ENCODE measurements at regions not wholly inside any gene's neighbourhood (a gene's known extent, or its start where the extent isn't known, plus 50 kb on each side); places are given as distances from the start of the nearest gene placed in this dataset.

DNA sequence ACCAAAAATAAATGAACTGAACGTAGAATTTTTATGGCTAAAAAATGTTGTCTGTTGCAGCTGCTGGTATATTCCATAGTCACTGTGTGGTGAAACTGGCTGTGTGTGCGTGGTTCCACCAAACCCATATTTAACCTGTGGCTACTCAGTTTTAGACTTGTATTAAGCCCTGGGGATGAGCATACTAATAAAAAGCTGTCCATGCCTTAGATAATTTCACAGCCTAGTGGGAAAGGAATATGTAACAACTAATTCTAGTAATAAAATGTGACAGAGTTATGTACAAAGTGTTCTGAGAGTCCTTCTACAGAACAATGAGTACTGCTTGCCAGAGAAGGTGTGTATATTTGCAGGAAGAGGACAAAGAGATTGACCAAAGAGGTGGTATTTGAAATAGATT, 125.5 kb downstream of the TMTC3 start:
- no peak overlapping the region for H3K4me3 ChIP-seq (ENCODE audit: low read depth, low read length)
- TF ChIP-seq CTCF (IDR thresholded peaks at IDR 0.05; ENCODE audit: control insufficient read depth, extremely low read depth, insufficient read depth) = no peak

DNA sequence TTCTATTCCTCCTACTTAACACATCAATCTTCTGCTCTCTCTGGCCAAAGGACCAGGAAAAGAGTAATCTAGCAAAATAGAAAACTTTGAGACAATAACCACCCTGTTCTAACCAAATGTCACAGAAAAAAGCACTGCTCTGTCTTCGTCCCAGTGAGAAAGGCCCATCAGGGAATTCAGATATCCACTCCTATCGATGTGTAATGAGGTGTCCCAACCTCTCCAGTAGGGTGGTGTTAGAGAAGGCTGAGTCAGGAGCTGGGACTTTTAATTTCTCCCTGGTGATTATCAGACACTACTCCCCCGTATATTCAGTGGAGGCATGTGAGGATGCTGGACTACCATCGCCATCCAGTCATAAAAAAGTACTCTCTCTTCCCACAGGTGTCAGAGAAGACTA, 130.3 kb downstream of the TMTC3 start:
- H3K4me3 ChIP-seq (ENCODE audit: low read depth, low read length) = no peak overlapping the region
- no peak for DNase-seq (ENCODE audit: low read depth)
- no peak for TF ChIP-seq CTCF (IDR thresholded peaks at IDR 0.05; ENCODE audit: control insufficient read depth, extremely low read depth, insufficient read depth)

More for the DNA sequence above, 125.5 kb downstream of the TMTC3 start:
- DNase-seq (ENCODE audit: low read depth) = peak; percentile 73

DNA sequence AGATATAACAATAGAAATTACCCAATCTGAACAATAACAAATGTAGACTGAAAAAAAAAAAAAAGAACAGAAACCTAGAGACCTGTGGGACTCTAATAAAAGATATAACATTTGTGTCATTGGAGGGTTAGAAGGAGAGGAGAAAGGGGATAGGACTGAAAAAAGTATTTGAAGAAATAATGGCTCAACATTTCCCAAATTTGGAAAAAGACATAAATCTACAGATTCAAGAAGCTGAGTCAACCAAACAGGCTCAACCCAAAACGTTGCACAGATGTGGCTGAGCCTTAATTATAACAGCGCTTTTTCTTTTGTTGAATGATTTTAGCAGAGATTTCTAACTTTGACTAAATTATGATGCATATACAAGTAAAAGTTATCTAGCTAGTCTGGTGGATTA, 131.3 kb downstream of the TMTC3 start:
- no peak overlapping the region for H3K4me3 ChIP-seq (ENCODE audit: low read depth, low read length)
- TF ChIP-seq CTCF (IDR thresholded peaks at IDR 0.05; ENCODE audit: control insufficient read depth, extremely low read depth, insufficient read depth) = no peak
- DNase-seq (ENCODE audit: low read depth) = no peak

DNA sequence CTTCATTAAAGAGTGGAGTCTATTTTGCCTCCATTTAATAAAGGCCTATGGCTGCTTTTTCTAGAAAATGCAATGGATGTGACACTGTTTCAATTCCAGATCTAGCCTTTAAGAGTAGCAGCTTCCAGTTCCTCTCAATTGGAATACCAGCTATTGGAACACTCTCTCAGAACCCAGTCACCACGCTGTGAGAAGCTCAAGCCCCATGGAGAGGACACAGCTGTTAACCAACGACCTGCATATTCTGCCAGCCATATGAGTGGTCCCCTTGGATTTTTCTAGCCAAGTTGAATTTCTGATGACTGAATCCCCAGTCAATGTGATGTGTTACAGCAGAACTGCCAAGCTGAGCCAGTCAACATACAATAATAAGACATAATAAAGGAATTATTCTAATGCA, 131.8 kb downstream of the TMTC3 start:
- H3K4me3 ChIP-seq (ENCODE audit: low read depth, low read length) = no peak overlapping the region
- no peak for DNase-seq (ENCODE audit: low read depth)
- TF ChIP-seq CTCF (IDR thresholded peaks at IDR 0.05; ENCODE audit: control insufficient read depth, extremely low read depth, insufficient read depth) = no peak

DNA sequence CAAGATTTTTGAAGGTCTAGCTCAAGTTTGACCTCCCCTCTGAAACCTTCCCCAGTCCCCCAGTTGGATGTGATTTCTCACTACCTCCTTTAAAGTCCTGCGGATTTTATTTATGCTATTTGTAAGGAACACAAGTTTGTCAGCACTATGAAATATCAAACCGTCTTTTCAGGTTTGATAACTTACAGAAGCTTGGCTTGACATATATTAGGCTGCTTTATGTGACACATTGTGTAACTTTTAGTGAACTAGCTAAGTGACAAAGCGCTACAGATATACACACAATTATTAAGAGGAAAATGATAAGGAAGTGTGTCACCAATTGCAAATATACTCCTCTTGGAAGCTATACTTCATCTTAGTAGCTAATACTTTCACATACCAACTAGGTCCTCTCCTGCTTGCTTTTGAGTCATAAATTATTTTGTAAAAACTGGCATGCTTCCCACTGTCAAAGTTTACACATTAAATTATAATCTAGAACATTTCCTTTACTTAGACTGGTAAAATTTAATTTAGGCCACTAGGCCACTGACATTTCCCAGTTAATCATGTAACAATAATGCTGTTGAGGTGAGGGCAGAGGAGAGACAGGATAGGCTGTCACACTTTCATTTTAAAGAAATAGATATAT, 149.5 kb downstream of the TMTC3 start:
- H3K4me3 ChIP-seq (ENCODE audit: low read depth, low read length) = no peak overlapping the region
- TF ChIP-seq CTCF (IDR thresholded peaks at IDR 0.05; ENCODE audit: control insufficient read depth, extremely low read depth, insufficient read depth) = no peak
- no peak for DNase-seq (ENCODE audit: low read depth)

DNA sequence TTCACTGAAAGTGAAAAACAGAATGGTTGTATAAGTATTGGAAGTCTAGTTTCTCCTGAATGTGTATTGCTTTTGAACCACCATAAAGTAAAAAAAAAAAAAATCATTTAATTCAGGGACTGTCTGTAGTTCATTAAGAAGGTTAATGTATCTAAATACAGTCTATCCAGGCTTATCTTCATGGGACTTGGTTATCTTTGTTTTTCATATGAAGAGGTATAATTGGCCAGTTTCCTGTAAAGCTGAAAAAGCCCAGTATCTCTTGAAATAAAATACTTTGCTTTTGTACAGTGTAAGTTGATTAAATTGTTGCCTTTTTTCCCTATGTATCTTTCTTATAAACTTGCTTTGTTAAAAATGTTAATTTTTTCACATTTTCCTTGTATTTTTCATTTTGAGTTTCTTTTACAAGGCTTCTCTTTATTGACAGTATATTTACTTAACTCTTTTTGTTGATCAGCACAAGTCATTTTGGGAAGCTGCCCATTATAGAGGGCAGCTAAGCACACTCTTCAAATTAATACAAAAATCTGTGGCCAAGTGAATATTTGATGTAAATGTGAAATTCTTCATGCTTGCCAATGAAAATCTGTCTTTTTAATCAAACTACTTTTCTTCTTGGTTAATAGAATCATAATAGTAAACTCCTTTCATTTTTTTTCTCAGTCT, 156.0 kb downstream of the TMTC3 start:
- no peak for TF ChIP-seq CTCF (IDR thresholded peaks at IDR 0.05; ENCODE audit: control insufficient read depth, extremely low read depth, insufficient read depth)
- no peak overlapping the region for H3K4me3 ChIP-seq (ENCODE audit: low read depth, low read length)
- DNase-seq (ENCODE audit: low read depth) = peak; percentile 63
